ENCODE measurements at regions not wholly inside any gene's neighbourhood (a gene's known extent, or its start where the extent isn't known, plus 50 kb on each side); places are given as distances from the start of the nearest gene placed in this dataset.

DNA sequence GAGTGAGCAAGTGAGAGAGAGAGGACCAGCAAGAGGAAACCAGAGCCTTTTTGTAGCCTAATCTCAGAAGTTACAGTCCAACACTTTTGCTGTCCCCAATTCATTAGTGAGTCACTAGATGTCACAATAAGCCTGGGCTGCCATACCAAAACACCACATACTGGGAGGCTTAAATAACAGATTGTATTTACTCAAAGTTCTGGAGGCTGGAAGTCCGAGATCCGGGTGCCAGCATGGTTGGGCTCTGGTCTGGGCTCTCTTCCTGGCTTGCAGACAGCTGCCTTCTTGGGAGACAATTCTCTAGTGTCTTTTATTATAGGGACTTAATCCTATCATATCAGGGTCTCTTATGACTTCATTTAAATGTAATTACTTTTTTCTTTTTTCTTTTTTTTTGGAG, 50.7 kb upstream of the FERMT1 start:
- no peak for DNase-seq

All from femur (tissue), 1 donor.